NCI-H1092 (cell line): ENCODE measurements at regions not wholly inside any gene's neighbourhood (a gene's known extent, or its start where the extent isn't known, plus 50 kb on each side); places are given as distances from the start of the nearest gene placed in this dataset.
"Not testable (repeated sequence)": the region's sequence is repeated elsewhere in the genome, so short reads cannot be mapped to it uniquely, and the experiment has no call there.

Experiments used
- DNase-seq: peaks from one replicate; lab custom pipeline; 2025; lab: John Stamatoyannopoulos, UW

- no peak for DNase-seq
These were observed 50.5 kb upstream of the PGBD5 start for GRCh38 chr1:230476622-230477003.

GRCh38 chr1:230475856-230476621 lies 49.9 kb upstream of the PGBD5 start:
- DNase-seq = not testable (repeated sequence)
